Osteoblast (primary cell): ENCODE measurements at regions not wholly inside any gene's neighbourhood (a gene's known extent, or its start where the extent isn't known, plus 50 kb on each side); places are given as distances from the start of the nearest gene placed in this dataset.
A peak's percentile ranks its signal among the peaks of the same experiment; 100 is the strongest.

ENCODE experiments used
- DNase-seq: peaks from one replicate; pipeline ENCODE4 v3.0.0; 2011; ENCODE audit warnings: low spot score, mixed read lengths; ENCODE audit not compliant: insufficient read length; ENCODE audit errors: missing footprints
- H2AFZ ChIP-seq: 2 replicates; pipeline ENCODE4 v1.6.0; 2011; ENCODE audit warnings: mild to moderate bottlenecking, low read length
- H3K27ac ChIP-seq: 2 replicates; pipeline ENCODE4 v1.5.1; 2011; ENCODE audit warnings: mild to moderate bottlenecking, low read depth, low read length, moderate library complexity
- H3K27me3 ChIP-seq: 2 replicates; pipeline ENCODE4 v1.6.0; 2012; ENCODE audit warnings: mild to moderate bottlenecking, control low read depth, inconsistent platforms, low read length, moderate library complexity; ENCODE audit not compliant: insufficient read depth
- H3K36me3 ChIP-seq: 2 replicates; pipeline ENCODE4 v1.5.1; 2011; ENCODE audit warnings: mild to moderate bottlenecking, low read length, control low read depth, moderate library complexity; ENCODE audit not compliant: insufficient read depth
- H3K4me1 ChIP-seq: 2 replicates; pipeline ENCODE4 v1.5.1; 2011; ENCODE audit warnings: mild to moderate bottlenecking, low read length, control low read depth, moderate library complexity; ENCODE audit not compliant: insufficient read depth
- H3K4me2 ChIP-seq: 2 replicates; pipeline ENCODE4 v1.6.0; 2011; ENCODE audit warnings: mild to moderate bottlenecking, low read length; ENCODE audit not compliant: insufficient read depth
- H3K4me3 ChIP-seq: fragments of 200-600 bp; sonication (generic); 3 replicates; pipeline ENCODE4 v1.5.1; 2012; ENCODE audit warnings: mild to moderate bottlenecking, low read length, inconsistent platforms; ENCODE audit not compliant: insufficient read depth
- H3K79me2 ChIP-seq: 2 replicates; pipeline ENCODE4 v1.6.0; 2012; ENCODE audit warnings: mild to moderate bottlenecking, low read length, control low read depth, inconsistent platforms; ENCODE audit not compliant: insufficient read depth
- H3K9me3 ChIP-seq: 2 replicates; pipeline ENCODE4 v1.5.1; 2011; ENCODE audit warnings: low read depth, low read length, control low read depth
- H4K20me1 ChIP-seq: 2 replicates; pipeline ENCODE4 v1.6.0; 2012; ENCODE audit warnings: mild to moderate bottlenecking, low read length, control low read depth; ENCODE audit not compliant: insufficient read depth
- CTCF ChIP-seq: IDR thresholded peaks from 2 replicates; pipeline ENCODE4 v1.5.1; 2011; ENCODE audit warnings: mild to moderate bottlenecking, low read depth, low read length, moderate library complexity; ENCODE audit errors: extremely low read depth

- peaks cover 46% of the 10 kb centered on the region for H3K4me1 ChIP-seq
- no peak overlapping the region for H3K27ac ChIP-seq
- no peak for DNase-seq
Measured at GRCh38 chr9:18361646-18362045, 112.3 kb upstream of the ADAMTSL1 start.

GRCh38 chr9:18362166-18362565 lies 111.8 kb upstream of the ADAMTSL1 start:
- Histone ChIP-seq H4K20me1 (no peaks in the 10 kb centered on the region), H3K9me3 (no peaks in the 10 kb centered on the region), H3K4me1 (peaks cover 46% of the 10 kb centered on the region), H3K27me3 (no peaks in the 10 kb centered on the region), H2AFZ (no peak overlapping the region), H3K36me3 (no peaks in the 10 kb centered on the region), H3K4me3 (no peak overlapping the region), H3K4me2 (no peak overlapping the region), H3K79me2 (no peaks in the 10 kb centered on the region), H3K27ac (no peak overlapping the region)
- DNase-seq = peak; percentile 21
- no peak for TF ChIP-seq CTCF

More at GRCh38 chr9:18361646-18362045, 112.3 kb upstream of the ADAMTSL1 start:
- no peak overlapping the region for H3K4me2 ChIP-seq
- H3K79me2 ChIP-seq = no peaks in the 10 kb centered on the region
- H4K20me1 ChIP-seq = no peaks in the 10 kb centered on the region
- no peak for TF ChIP-seq CTCF
- H3K4me3 ChIP-seq = no peak overlapping the region
- no peaks in the 10 kb centered on the region for H3K9me3 ChIP-seq
- H3K27me3 ChIP-seq = no peaks in the 10 kb centered on the region
- H2AFZ ChIP-seq = no peak overlapping the region
- no peaks in the 10 kb centered on the region for H3K36me3 ChIP-seq

GRCh38 chr9:18362901-18363685 lies 110.9 kb upstream of the ADAMTSL1 start:
- Histone ChIP-seq H3K4me2 (peak overlapping the region; percentile 21), H3K27me3 (no peaks in the 10 kb centered on the region), H2AFZ (no peak overlapping the region), H3K27ac (peak overlapping the region; percentile 46), H3K4me3 (no peak overlapping the region), H3K36me3 (no peaks in the 10 kb centered on the region), H4K20me1 (no peaks in the 10 kb centered on the region), H3K79me2 (no peaks in the 10 kb centered on the region), H3K4me1 (peaks cover 46% of the 10 kb centered on the region), H3K9me3 (no peaks in the 10 kb centered on the region)
- TF ChIP-seq CTCF = no peak
- peak; percentile 54 for DNase-seq

- Histone ChIP-seq H3K27ac (no peak overlapping the region), H3K4me1 (peaks cover 28% of the 10 kb centered on the region), H3K9me3 (no peaks in the 10 kb centered on the region), H3K27me3 (no peaks in the 10 kb centered on the region), H3K4me2 (no peak overlapping the region), H3K36me3 (no peaks in the 10 kb centered on the region), H4K20me1 (no peaks in the 10 kb centered on the region), H2AFZ (no peak overlapping the region), H3K79me2 (no peaks in the 10 kb centered on the region), H3K4me3 (no peak overlapping the region)
- DNase-seq = no peak
- no peak for TF ChIP-seq CTCF
Measured at GRCh38 chr9:18365651-18366050, 108.3 kb upstream of the ADAMTSL1 start.
